GM21717 (cell line): ENCODE measurements at regions not wholly inside any gene's neighbourhood (a gene's known extent, or its start where the extent isn't known, plus 50 kb on each side); places are given as distances from the start of the nearest gene placed in this dataset.
A peak's percentile ranks its signal among the peaks of the same experiment; 100 is the strongest.

Source experiments
- ATAC-seq: cut with Tn5 transposase; IDR thresholded peaks from one replicate; pipeline ENCODE4 v1.9.1; 2021; ENCODE audit warnings: mild to moderate bottlenecking, moderate library complexity; ENCODE audit not compliant: unreplicated experiment

DNA sequence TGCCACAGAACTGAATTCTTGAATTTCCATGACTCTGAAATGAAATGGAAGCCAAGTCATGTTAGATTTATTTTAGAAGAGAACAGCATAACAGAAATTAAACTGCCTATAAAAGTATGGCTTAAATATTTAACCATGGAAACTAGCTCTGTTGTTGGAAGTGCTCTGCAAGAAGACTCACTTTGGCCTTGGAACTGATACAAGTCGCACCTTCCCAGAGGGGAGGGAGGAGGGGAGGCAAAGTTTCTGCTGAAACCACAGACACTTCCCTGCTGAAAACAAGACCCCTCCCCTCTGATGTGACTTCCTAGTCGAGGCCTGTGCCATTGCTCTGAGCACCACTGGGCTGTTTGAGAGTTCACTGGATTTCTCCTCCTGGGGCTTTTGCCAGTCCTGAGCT is 72.1 kb downstream of the OR13A1 start:
- no peak for ATAC-seq

GRCh38 chr10:45246522-45246921 is 68.9 kb downstream of the OR13A1 start:
- no peak for ATAC-seq

- ATAC-seq: peak; percentile 83
Measured at GRCh38 chr10:45249978-45250693, 65.3 kb downstream of the OR13A1 start.

DNA sequence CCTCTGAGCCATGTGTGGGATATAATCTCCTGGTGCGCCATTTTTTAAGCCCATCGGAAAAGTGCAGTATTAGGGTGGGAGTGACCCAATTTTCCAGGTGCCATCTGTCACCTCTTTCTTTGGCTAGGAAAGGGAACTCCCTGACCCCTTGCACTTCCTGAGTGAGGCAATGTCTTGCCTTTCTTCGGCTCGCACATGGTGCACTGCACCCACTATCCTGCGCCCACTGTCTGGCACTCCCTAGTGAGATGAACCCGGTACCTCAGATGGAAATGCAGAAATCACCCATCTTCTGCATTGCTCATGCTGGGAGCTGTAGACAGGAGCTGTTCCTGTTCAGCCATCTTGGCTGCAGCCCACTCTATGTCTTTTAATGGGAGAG is 64.7 kb downstream of the OR13A1 start:
- peak; percentile 6 for ATAC-seq
